ENCODE measurements at regions not wholly inside any gene's neighbourhood (a gene's known extent, or its start where the extent isn't known, plus 50 kb on each side); places are given as distances from the start of the nearest gene placed in this dataset.
"Not testable (repeated sequence)": the region's sequence is repeated elsewhere in the genome, so short reads cannot be mapped to it uniquely, and the experiment has no call there.

- no peak for DNase-seq (ENCODE audit: extremely low read depth, low read depth)
Measured at GRCh38 chr6:21333715-21334114, 259.8 kb upstream of the SOX4 start.

- no peak for DNase-seq (ENCODE audit: extremely low read depth, low read depth)
Measured at GRCh38 chr6:21334651-21335050, 258.9 kb upstream of the SOX4 start.

GRCh38 chr6:21335591-21335990 lies 258.0 kb upstream of the SOX4 start:
- DNase-seq (ENCODE audit: extremely low read depth, low read depth), result no peak

GRCh38 chr6:21337263-21337662 lies 256.3 kb upstream of the SOX4 start:
- no peak for DNase-seq (ENCODE audit: extremely low read depth, low read depth)

- no peak for DNase-seq (ENCODE audit: extremely low read depth, low read depth)
Measured at GRCh38 chr6:21340573-21340972, 253.0 kb upstream of the SOX4 start.

GRCh38 chr6:21341910-21342309 lies 251.6 kb upstream of the SOX4 start:
- no peak for DNase-seq (ENCODE audit: extremely low read depth, low read depth)

GRCh38 chr6:21342501-21342900 lies 251.1 kb upstream of the SOX4 start:
- DNase-seq (ENCODE audit: extremely low read depth, low read depth), result no peak

- DNase-seq (ENCODE audit: extremely low read depth, low read depth), result not testable (repeated sequence)
Measured at GRCh38 chr6:21345704-21346103, 247.8 kb upstream of the SOX4 start.

- DNase-seq (ENCODE audit: extremely low read depth, low read depth), result no peak
Measured at GRCh38 chr6:21348146-21348503, 245.4 kb upstream of the SOX4 start.

GRCh38 chr6:21348504-21349195 lies 244.9 kb upstream of the SOX4 start:
- no peak for DNase-seq (ENCODE audit: extremely low read depth, low read depth)

- no peak for DNase-seq (ENCODE audit: extremely low read depth, low read depth)
Measured at GRCh38 chr6:21349834-21350233, 243.7 kb upstream of the SOX4 start.

- DNase-seq (ENCODE audit: extremely low read depth, low read depth), result no peak
Measured at GRCh38 chr6:21350926-21351325, 242.6 kb upstream of the SOX4 start.

GRCh38 chr6:21352131-21352530 lies 241.4 kb upstream of the SOX4 start:
- no peak for DNase-seq (ENCODE audit: extremely low read depth, low read depth)

- no peak for DNase-seq (ENCODE audit: extremely low read depth, low read depth)
Measured at GRCh38 chr6:21354805-21355238, 238.7 kb upstream of the SOX4 start.

- no peak for DNase-seq (ENCODE audit: extremely low read depth, low read depth)
Measured at GRCh38 chr6:21355638-21356037, 237.9 kb upstream of the SOX4 start.

GRCh38 chr6:21357262-21357661 lies 236.3 kb upstream of the SOX4 start:
- no peak for DNase-seq (ENCODE audit: extremely low read depth, low read depth)

- DNase-seq (ENCODE audit: extremely low read depth, low read depth), result no peak
Measured at GRCh38 chr6:21359926-21360325, 233.6 kb upstream of the SOX4 start.

GRCh38 chr6:21360336-21360735 lies 233.2 kb upstream of the SOX4 start:
- DNase-seq (ENCODE audit: extremely low read depth, low read depth), result no peak

GRCh38 chr6:21367148-21367547 lies 226.4 kb upstream of the SOX4 start:
- DNase-seq (ENCODE audit: extremely low read depth, low read depth), result no peak

- DNase-seq (ENCODE audit: extremely low read depth, low read depth), result no peak
Measured at GRCh38 chr6:21367649-21368154, 225.8 kb upstream of the SOX4 start.

- DNase-seq (ENCODE audit: extremely low read depth, low read depth), result no peak
Measured at GRCh38 chr6:21371061-21371460, 222.5 kb upstream of the SOX4 start.

GRCh38 chr6:21371676-21372171 lies 221.8 kb upstream of the SOX4 start:
- DNase-seq (ENCODE audit: extremely low read depth, low read depth), result no peak
